Effector CD4-positive, alpha-beta T cell (primary cell): ENCODE measurements at regions not wholly inside any gene's neighbourhood (a gene's known extent, or its start where the extent isn't known, plus 50 kb on each side); places are given as distances from the start of the nearest gene placed in this dataset.
"Not testable (repeated sequence)": the region's sequence is repeated elsewhere in the genome, so short reads cannot be mapped to it uniquely, and the experiment has no call there.

Experiments used
- DNase-seq: peaks from one replicate; pipeline ENCODE4 v3.0.0-alpha.2; 2020

- DNase-seq = no peak
These were observed 201.7 kb upstream of the AJAP1 start for GRCh38 chr1:4452701-4453100.

GRCh38 chr1:4460052-4460451, 194.4 kb upstream of the AJAP1 start:
- no peak for DNase-seq

GRCh38 chr1:4460651-4461050, 193.8 kb upstream of the AJAP1 start:
- no peak for DNase-seq

GRCh38 chr1:4461726-4462290, 192.6 kb upstream of the AJAP1 start:
- no peak for DNase-seq

- no peak for DNase-seq
These were observed 191.5 kb upstream of the AJAP1 start for GRCh38 chr1:4462831-4463484.

GRCh38 chr1:4463631-4464030, 190.8 kb upstream of the AJAP1 start:
- no peak for DNase-seq

GRCh38 chr1:4464478-4464877, 189.9 kb upstream of the AJAP1 start:
- DNase-seq = no peak

- DNase-seq = no peak
These were observed 187.2 kb upstream of the AJAP1 start for GRCh38 chr1:4467241-4467640.

GRCh38 chr1:4468386-4468785, 186.0 kb upstream of the AJAP1 start:
- DNase-seq = no peak

GRCh38 chr1:4468804-4469514, 185.4 kb upstream of the AJAP1 start:
- DNase-seq = no peak

GRCh38 chr1:4476394-4476793, 178.0 kb upstream of the AJAP1 start:
- no peak for DNase-seq

GRCh38 chr1:4481451-4481850, 173.0 kb upstream of the AJAP1 start:
- DNase-seq = no peak

GRCh38 chr1:4482526-4482925, 171.9 kb upstream of the AJAP1 start:
- DNase-seq = no peak

- no peak for DNase-seq
These were observed 171.3 kb upstream of the AJAP1 start for GRCh38 chr1:4483021-4483625.

- DNase-seq = no peak
These were observed 169.0 kb upstream of the AJAP1 start for GRCh38 chr1:4485398-4485797.

- no peak for DNase-seq
These were observed 168.5 kb upstream of the AJAP1 start for GRCh38 chr1:4485878-4486277.

GRCh38 chr1:4486408-4487120, 167.8 kb upstream of the AJAP1 start:
- no peak for DNase-seq

GRCh38 chr1:4488018-4488417, 166.4 kb upstream of the AJAP1 start:
- DNase-seq = no peak

GRCh38 chr1:4489486-4489885, 164.9 kb upstream of the AJAP1 start:
- no peak for DNase-seq

- DNase-seq = not testable (repeated sequence)
These were observed 164.4 kb upstream of the AJAP1 start for GRCh38 chr1:4489992-4490391.

GRCh38 chr1:4494027-4494426, 160.4 kb upstream of the AJAP1 start:
- DNase-seq = no peak

- DNase-seq = no peak
These were observed 159.9 kb upstream of the AJAP1 start for GRCh38 chr1:4494558-4494957.

- no peak for DNase-seq
These were observed 158.6 kb upstream of the AJAP1 start for GRCh38 chr1:4495809-4496208.
